ENCODE measurements at regions not wholly inside any gene's neighbourhood (a gene's known extent, or its start where the extent isn't known, plus 50 kb on each side); places are given as distances from the start of the nearest gene placed in this dataset.
"Not testable (repeated sequence)": the region's sequence is repeated elsewhere in the genome, so short reads cannot be mapped to it uniquely, and the experiment has no call there.

DNA sequence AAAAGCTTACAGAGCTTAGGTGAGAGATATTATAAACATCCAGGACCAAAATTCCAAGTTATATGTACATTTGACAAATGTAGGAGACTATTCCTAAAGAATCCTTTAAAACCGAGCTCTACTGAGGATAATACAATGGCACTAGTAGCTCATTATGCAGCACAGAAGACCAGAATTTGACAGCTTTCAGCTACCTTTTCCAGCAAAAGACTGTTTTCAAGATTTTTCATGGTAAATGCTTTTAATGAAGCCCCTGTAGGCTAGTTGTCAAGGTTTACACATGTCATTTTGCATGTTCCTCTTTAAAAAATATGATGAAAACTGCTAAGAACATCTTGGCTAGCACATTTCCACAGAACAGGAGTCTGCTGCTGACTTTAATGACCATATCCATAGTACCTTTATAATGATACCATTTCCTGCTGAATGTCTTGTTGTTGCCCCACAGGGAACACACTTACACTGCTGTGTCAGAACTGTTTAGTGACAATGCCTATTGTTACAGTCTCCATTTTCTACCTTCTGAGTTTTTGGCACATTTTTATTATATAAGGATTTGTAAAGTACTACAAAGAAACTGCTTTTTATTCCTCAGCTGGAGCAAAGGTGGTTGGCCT, 1382.3 kb downstream of the RAPGEF2 start:
- DNase-seq (ENCODE audit: low spot score) = no peak

- DNase-seq (ENCODE audit: low spot score) = no peak
Observed at GRCh38 chr4:160492181-160492580, 1389.3 kb downstream of the RAPGEF2 start.

GRCh38 chr4:160493206-160493605, 1390.3 kb downstream of the RAPGEF2 start:
- no peak for DNase-seq (ENCODE audit: low spot score)

GRCh38 chr4:160495356-160495755, 1392.5 kb downstream of the RAPGEF2 start:
- no peak for DNase-seq (ENCODE audit: low spot score)

DNA sequence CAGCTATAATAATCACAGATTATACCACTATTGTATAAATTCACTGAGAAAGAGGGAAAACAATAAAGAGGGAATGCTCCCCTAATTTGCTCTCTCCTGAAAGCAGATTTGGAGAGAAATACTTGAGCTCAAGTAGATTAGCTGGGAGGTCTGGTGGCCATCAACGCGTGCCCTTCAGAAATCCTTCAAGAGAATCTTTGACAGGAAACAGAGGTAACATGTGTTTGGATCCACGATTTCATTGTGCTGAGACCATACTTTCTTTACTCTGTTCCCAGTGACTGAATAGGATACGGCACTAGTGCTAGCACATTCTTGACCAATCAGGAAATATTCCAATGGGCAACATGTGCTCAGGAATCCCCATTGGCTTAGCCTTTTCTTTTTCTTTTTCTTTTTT, 1395.3 kb downstream of the RAPGEF2 start:
- DNase-seq (ENCODE audit: low spot score) = no peak

- no peak for DNase-seq (ENCODE audit: low spot score)
Observed at GRCh38 chr4:160505724-160506123, 1402.8 kb downstream of the RAPGEF2 start.

DNA sequence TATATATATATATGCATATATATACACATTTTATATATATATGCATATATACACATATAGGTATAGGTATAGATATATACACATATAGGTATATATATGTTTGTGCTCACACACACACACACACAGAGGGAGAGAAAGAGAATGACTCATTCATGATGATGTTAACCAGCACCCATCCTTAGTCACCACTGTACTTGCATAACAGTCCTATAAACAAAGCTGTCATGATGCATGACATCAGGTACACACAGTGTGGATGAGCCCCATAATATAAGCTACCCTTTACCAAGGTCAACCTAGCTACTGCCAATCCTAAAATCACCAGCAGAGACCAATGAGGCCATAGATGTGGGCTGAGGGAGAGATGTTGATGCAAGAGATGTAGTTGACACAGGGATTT, 1408.0 kb downstream of the RAPGEF2 start:
- no peak for DNase-seq (ENCODE audit: low spot score)

DNA sequence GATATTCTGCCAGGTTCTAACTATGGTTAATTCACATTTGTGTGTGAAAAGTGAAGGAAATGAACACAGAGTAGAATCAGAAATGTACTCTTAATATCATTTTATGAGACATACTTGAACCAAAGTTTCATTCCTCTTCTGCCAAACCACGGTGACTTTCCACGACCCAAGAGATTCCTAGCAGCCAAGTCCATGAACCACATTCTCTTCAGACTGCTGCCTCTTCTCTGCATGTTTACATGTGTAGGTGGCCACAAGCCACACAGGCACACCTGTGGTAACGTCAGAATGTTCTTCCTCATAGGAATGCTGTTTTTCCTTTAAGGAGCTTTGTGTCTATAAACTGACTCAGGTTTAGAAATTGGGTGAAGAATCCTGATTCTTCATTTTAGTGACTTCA, 1411.2 kb downstream of the RAPGEF2 start:
- no peak for DNase-seq (ENCODE audit: low spot score)

- no peak for DNase-seq (ENCODE audit: low spot score)
Observed at GRCh38 chr4:160523231-160523630, 1420.4 kb downstream of the RAPGEF2 start.

DNA sequence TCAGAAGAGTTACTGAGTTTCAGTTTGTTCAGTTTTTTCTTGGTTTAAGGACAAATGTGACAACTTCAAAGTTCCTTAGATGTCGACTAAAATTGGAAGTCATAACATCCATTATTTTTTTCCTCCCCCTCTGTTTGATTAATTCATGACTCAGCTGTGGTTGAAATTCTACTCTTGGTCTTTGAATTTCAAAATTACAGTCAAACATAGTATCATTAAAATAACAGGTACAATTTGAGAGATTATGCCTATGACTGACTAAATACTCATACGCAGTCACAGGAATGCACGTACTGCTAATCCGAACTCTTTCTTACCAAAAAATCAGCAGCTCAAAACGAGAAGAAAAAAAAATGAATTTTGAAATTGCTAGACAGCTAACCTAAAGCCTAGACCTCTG, 1434.8 kb downstream of the RAPGEF2 start:
- DNase-seq (ENCODE audit: low spot score) = no peak

DNA sequence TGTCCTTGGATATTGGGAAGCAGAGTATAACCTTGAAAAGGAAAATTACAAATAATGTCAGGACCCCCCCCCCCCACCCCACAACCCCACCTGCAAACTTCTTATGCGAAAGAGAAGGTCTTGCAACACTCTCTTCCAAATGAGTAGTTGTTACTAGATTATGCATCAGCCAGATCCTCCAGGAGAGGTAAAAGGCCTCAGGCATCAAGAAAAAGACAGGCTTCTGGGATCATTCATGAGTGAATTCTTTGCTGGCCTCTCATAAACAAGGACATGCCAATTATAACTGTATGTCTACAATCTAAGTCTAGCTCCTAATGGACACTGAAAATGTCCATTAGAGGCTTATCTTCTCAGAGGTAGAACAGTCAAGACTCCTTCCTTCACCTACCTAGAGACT, 1443.3 kb downstream of the RAPGEF2 start:
- no peak for DNase-seq (ENCODE audit: low spot score)

- not testable (repeated sequence) for DNase-seq (ENCODE audit: low spot score)
Observed at GRCh38 chr4:160549951-160550519, 1447.2 kb downstream of the RAPGEF2 start.

GRCh38 chr4:160562661-160563060, 1459.8 kb downstream of the RAPGEF2 start:
- no peak for DNase-seq (ENCODE audit: low spot score)

GRCh38 chr4:160563552-160564282, 1460.8 kb downstream of the RAPGEF2 start:
- no peak for DNase-seq (ENCODE audit: low spot score)

DNA sequence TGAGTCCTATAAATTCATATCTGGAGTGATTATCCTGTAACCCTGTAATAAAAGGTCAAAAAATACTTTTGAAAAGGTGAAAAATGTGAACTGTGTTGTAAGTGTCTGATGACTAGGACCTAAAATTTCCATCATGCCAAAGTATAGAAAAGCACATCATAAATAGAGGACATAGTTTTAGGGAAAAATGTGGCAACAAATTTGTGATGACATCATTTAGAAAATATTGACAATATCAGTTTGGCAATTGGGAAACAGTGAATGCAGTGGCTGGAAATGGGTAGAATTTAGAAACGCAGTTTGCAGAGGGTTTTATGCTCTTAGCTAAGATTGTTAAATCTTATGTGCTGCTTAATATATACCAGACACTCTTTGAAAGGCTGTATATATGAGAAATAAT, 1464.8 kb downstream of the RAPGEF2 start:
- DNase-seq (ENCODE audit: low spot score) = no peak

GRCh38 chr4:160570271-160570670, 1467.4 kb downstream of the RAPGEF2 start:
- no peak for DNase-seq (ENCODE audit: low spot score)

DNA sequence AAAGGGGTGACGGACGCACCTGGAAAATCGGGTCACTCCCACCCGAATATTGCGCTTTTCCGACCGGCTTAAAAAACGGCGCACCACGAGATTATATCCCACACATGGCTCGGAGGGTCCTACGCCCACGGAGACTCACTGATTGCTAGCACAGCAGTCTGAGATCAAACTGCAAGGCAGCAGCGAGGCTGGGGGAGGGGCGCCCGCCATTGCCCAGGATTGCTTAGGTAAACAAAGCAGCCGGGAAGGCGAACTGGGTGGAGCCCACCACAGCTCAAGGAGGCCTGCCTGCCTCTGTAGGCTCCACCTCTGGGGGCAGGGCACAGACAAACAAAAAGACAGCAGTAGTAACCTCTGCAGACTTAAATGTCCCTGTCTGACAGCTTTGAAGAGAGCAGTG, 1471.4 kb downstream of the RAPGEF2 start:
- not testable (repeated sequence) for DNase-seq (ENCODE audit: low spot score)

GRCh38 chr4:160580581-160580980, 1477.7 kb downstream of the RAPGEF2 start:
- no peak for DNase-seq (ENCODE audit: low spot score)

DNA sequence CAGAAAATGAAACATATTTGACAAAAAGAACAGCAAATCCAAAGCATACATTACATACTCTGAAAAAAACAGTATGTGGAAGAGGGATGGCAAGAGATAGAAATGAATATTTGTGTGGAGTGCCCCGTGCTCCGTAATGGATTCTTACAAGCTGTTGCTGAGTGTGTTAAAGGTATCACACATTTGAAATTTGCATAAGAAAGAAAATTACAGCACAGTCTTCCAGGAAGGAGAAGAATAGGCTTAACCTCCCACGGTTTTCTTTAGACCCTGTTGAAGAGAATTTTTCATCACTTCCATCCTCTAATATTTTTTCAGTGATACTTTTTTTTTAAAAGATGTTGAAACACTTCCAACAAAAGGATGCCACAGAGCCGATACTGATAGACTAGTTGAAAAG, 1489.4 kb downstream of the RAPGEF2 start:
- DNase-seq (ENCODE audit: low spot score) = no peak

DNA sequence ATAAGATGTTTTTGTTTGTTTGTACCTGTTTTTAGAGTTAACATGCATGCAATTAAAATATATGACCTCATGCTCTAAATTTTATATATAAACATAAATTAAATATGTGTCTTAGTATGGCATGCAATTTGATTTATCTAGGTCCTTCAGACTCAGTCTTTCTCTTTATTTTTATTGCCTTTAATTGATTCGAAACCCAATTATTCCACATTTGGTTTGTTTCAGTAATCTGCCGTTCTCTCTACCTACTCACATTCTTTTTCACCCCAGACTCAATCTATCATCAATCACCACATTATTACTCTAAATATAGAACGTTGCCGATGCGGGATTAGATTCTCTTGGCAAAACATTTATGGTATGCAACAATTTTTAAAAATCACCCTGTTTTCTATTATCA, 1492.8 kb downstream of the RAPGEF2 start:
- DNase-seq (ENCODE audit: low spot score) = no peak

- DNase-seq (ENCODE audit: low spot score) = no peak
Observed at GRCh38 chr4:160604541-160604940, 1501.7 kb downstream of the RAPGEF2 start.

DNA sequence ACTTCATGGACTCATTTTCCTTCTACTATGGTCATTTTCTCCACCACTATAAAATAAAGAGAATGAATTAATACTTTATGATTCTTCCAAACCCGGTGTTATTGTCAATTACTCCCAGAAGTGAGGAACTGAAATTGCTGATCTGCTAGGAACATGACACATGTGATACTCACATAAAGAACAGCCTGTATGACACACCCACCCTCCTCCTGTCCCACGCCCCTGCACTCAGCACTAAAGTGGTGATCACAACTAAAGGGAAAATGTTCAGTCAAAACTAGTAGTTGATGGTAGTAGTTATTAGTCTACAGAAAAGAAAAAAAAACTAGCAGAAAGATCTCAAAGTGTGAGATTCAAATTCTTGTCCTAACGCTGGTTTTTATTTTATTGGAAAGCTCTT, 1508.3 kb downstream of the RAPGEF2 start:
- DNase-seq (ENCODE audit: low spot score) = no peak

- no peak for DNase-seq (ENCODE audit: low spot score)
Observed at GRCh38 chr4:160631044-160631443, 1528.2 kb downstream of the RAPGEF2 start.

GRCh38 chr4:160652790-160653189, 1511.0 kb downstream of the FSTL5 start:
- DNase-seq (ENCODE audit: low spot score) = no peak

All from CD4-positive, alpha-beta T cell treated with Interleukin-15 for 4 hours (primary cell).